H1 (cell line): ENCODE measurements at regions not wholly inside any gene's neighbourhood (a gene's known extent, or its start where the extent isn't known, plus 50 kb on each side); places are given as distances from the start of the nearest gene placed in this dataset.

Experiments
- ASH2L ChIP-seq: fragments of 200-600, 300-600 bp; sonication (generic); IDR thresholded peaks from one replicate; pipeline ENCODE4 v1.7.1; 2017; ENCODE audit warnings: low read length
- CEBPB ChIP-seq: IDR thresholded peaks from 2 replicates; pipeline ENCODE4 v1.6.1; 2012; ENCODE audit warnings: low read depth, low read length
- CHD2 ChIP-seq: IDR thresholded peaks from 2 replicates; pipeline ENCODE4 v1.6.1; 2012; ENCODE audit warnings: low read length, improper control_type of control experiment
- EZH2 ChIP-seq: fragments of 200-600 bp; sonication (generic); IDR thresholded peaks from 2 replicates; pipeline ENCODE4 v1.7.1; 2012; ENCODE audit warnings: low read depth, mild to moderate bottlenecking, moderate library complexity, low read length, inconsistent platforms; ENCODE audit not compliant: severe bottlenecking
- NRF1 ChIP-seq: IDR thresholded peaks from 2 replicates; pipeline ENCODE4 v1.6.1; 2011; ENCODE audit warnings: mild to moderate bottlenecking, low read depth, low read length, improper control_type of control experiment
- RAD21 ChIP-seq, 2 experiments: IDR thresholded peaks in 1 of 2; conservative IDR thresholded peaks in 1 of 2; 2 replicates each; pipeline ENCODE4 v1.6.1; 2011; ENCODE audit warnings: low read depth in 2 of 2, low read length in 2 of 2, improper control_type of control experiment in 1 of 2, inconsistent platforms in 1 of 2, mild to moderate bottlenecking in 1 of 2, moderate library complexity in 1 of 2
- RNF2 ChIP-seq: fragments of 200-900, 300-1000 bp; sonication (generic); IDR thresholded peaks from 2 replicates; pipeline ENCODE4 v1.7.1; 2016; ENCODE audit warnings: borderline replicate concordance, low read depth, mild to moderate bottlenecking, antibody characterized with exemption, low read length; ENCODE audit not compliant: poor library complexity, severe bottlenecking; ENCODE audit errors: missing control alignments
- TF ChIP-seq, protein P1 (sequence below), 3 experiments: IDR thresholded peaks; 1 replicate in 2 of 3; 2 replicates in 1 of 3; pipeline versions ENCODE4 v1.5.1 to v1.6.1; 2011; ENCODE audit warnings: low read length in 3 of 3, mild to moderate bottlenecking in 3 of 3, inconsistent platforms in 2 of 3, low read depth in 1 of 3, moderate library complexity in 1 of 3; ENCODE audit not compliant: insufficient read depth in 1 of 3; ENCODE audit errors: control extremely low read depth in 1 of 3

DNA sequence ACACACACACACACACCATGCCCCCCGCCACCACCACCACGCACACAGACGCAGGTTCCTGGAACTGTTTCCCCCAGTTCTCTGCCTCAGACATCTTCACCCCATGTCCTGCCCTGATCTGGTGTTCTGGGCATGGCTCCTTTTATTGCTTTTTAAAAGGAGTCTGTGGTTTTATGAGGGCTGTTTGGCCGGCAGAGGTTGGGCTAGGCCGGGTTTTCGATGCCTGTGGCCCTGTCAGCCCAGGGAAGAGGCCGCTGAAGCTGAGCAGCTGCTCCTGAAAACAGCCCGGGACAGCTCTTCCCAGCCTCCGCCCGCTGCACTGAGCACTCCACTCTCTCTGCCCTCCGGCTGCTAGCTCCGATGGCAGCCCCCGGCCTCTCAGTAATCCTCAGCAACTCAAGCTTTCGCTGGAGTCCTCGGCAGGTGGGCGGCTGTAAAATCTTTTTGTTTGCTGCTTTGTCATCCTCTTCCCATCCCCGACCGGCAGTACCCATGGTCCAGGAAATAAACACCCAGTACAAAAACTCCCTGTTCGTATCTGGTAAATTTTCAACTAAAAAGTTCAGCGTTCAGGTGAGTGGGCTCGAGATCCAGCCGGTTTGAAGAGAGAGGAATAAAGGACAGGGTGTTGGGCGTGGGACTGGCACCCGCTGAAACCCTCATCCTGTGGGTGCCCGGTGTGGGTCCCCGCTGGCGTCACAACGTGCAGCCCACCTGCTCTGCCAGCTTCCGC is 103.0 kb upstream of the ERCC6L2 start:
- TF ChIP-seq RAD21 (IDR thresholded peaks at IDR 0.05 in 1 of 2, conservative IDR thresholded peaks at IDR 0.05 in 1 of 2; ENCODE audit: low read depth in 2 of 2, low read length in 2 of 2) (peak in 1 of 2 experiments; percentile 21; a peak in 1 of 4 replicates), RNF2 (no peak), CHD2 (no peak), CEBPB (no peak), NRF1 (no peak), ASH2L (no peak), EZH2 (no peak)
- TF ChIP-seq, protein P1, sequence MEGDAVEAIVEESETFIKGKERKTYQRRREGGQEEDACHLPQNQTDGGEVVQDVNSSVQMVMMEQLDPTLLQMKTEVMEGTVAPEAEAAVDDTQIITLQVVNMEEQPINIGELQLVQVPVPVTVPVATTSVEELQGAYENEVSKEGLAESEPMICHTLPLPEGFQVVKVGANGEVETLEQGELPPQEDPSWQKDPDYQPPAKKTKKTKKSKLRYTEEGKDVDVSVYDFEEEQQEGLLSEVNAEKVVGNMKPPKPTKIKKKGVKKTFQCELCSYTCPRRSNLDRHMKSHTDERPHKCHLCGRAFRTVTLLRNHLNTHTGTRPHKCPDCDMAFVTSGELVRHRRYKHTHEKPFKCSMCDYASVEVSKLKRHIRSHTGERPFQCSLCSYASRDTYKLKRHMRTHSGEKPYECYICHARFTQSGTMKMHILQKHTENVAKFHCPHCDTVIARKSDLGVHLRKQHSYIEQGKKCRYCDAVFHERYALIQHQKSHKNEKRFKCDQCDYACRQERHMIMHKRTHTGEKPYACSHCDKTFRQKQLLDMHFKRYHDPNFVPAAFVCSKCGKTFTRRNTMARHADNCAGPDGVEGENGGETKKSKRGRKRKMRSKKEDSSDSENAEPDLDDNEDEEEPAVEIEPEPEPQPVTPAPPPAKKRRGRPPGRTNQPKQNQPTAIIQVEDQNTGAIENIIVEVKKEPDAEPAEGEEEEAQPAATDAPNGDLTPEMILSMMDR (IDR thresholded peaks at IDR 0.05; ENCODE audit: control extremely low read depth in 1 of 3, insufficient read depth in 1 of 3, low read depth in 1 of 3, low read length in 3 of 3): no peak
